MG63 (cell line): ENCODE measurements at regions not wholly inside any gene's neighbourhood (a gene's known extent, or its start where the extent isn't known, plus 50 kb on each side); places are given as distances from the start of the nearest gene placed in this dataset.
"Not testable (repeated sequence)": the region's sequence is repeated elsewhere in the genome, so short reads cannot be mapped to it uniquely, and the experiment has no call there.

ENCODE experiments used
- DNase-seq: peaks from one replicate; pipeline ENCODE4 v3.0.0-alpha.2; 2020
- H3K27me3 ChIP-seq: fragments of 250-450 bp; sonication (Bioruptor Pico); 2 replicates; pipeline ENCODE4 v1.5.1; 2020; ENCODE audit warnings: mild to moderate bottlenecking, moderate library complexity
- H3K36me3 ChIP-seq: fragments of 250-450 bp; sonication (Bioruptor Pico); 2 replicates; pipeline ENCODE4 v1.5.1; 2020; ENCODE audit warnings: mild to moderate bottlenecking, moderate library complexity
- H3K4me3 ChIP-seq: fragments of 250-450 bp; sonication (Bioruptor Pico); 2 replicates; pipeline ENCODE4 v1.5.1; 2020; ENCODE audit warnings: mild to moderate bottlenecking, moderate library complexity
- H3K9me3 ChIP-seq: fragments of 250-450 bp; sonication (Bioruptor Pico); 2 replicates; pipeline ENCODE4 v1.5.1; 2020; ENCODE audit warnings: mild to moderate bottlenecking, moderate library complexity

DNA sequence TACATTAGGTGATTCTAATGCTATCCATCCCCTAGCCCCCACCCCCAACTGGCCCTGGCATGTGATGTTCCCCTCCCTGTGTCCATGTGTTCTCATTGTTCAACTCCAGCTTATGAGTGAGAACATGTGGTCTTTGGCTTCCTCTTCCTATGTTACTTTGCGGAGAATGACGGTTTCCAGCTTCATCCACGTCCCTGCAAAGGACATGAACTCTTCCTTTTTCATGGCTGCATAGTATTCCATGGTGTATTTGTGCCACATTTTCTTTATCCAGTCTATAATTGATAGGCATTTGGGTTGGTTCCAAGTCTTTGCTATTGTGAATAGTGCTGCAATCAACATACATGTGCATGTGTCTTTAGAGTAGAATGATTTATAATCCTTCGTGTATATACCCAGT is 200.7 kb downstream of the NAF1 start:
- not testable (repeated sequence) for H3K36me3 ChIP-seq, H3K4me3 ChIP-seq, DNase-seq, H3K9me3 ChIP-seq, H3K27me3 ChIP-seq

DNA sequence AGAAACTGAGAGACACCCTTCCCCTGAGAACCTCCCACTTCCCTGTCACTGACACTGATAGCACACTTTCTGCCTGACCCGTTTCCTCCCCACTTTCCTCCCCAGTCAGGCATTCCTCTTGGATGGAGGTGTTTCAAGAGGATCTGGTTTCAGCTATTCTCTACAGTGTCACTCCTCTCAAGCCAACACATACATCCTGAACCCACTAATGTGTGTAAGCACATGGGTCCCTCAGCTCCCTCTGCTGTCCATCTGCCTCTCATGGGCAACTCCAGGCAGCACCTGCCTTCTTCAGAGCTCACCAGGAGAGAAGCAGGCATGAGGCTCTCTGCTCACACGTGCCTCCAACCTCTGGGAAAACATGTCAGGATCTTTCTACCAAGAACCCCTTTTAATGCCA is 207.6 kb downstream of the NAF1 start:
- H3K27me3 ChIP-seq: no peaks in the 10 kb centered on the region
- peak; percentile 52 for DNase-seq
- H3K9me3 ChIP-seq: no peaks in the 10 kb centered on the region
- no peaks in the 10 kb centered on the region for H3K36me3 ChIP-seq
- H3K4me3 ChIP-seq: no peak overlapping the region

- H3K4me3 ChIP-seq: no peak overlapping the region
- no peaks in the 10 kb centered on the region for H3K9me3 ChIP-seq
- DNase-seq: no peak
- H3K27me3 ChIP-seq: no peaks in the 10 kb centered on the region
- H3K36me3 ChIP-seq: no peaks in the 10 kb centered on the region
Measured at GRCh38 chr4:162957521-162958143, 209.1 kb downstream of the NAF1 start.

- no peaks in the 10 kb centered on the region for H3K27me3 ChIP-seq
- H3K4me3 ChIP-seq: no peak overlapping the region
- no peaks in the 10 kb centered on the region for H3K9me3 ChIP-seq
- DNase-seq: no peak
- H3K36me3 ChIP-seq: no peaks in the 10 kb centered on the region
Measured at GRCh38 chr4:162954976-162955375, 211.7 kb downstream of the NAF1 start.

- H3K9me3 ChIP-seq: no peaks in the 10 kb centered on the region
- H3K4me3 ChIP-seq: no peak overlapping the region
- no peaks in the 10 kb centered on the region for H3K36me3 ChIP-seq
- DNase-seq: peak; percentile 72
- H3K27me3 ChIP-seq: no peaks in the 10 kb centered on the region
Measured at GRCh38 chr4:162952232-162952631, 214.5 kb downstream of the NAF1 start.

DNA sequence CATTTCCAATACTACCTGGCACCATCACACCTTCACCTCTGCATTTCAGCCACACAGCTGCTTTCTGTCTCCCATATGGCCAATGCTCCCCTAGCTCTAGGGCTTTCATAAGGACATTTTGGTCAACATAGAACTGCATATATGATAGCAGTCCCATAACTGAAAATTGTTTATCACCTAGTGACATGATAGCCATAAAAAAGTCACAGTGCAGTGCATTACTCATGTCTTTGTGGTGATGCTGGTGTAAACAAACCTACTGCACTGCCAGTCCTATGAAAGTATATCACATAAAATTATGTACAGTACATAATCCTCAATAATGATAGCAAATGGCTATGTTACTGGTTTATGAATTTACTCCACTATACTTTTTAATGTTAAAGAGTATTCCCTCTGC is 221.0 kb downstream of the NAF1 start:
- DNase-seq: no peak
- H3K9me3 ChIP-seq: no peaks in the 10 kb centered on the region
- no peak overlapping the region for H3K4me3 ChIP-seq
- no peaks in the 10 kb centered on the region for H3K27me3 ChIP-seq
- H3K36me3 ChIP-seq: no peaks in the 10 kb centered on the region

DNA sequence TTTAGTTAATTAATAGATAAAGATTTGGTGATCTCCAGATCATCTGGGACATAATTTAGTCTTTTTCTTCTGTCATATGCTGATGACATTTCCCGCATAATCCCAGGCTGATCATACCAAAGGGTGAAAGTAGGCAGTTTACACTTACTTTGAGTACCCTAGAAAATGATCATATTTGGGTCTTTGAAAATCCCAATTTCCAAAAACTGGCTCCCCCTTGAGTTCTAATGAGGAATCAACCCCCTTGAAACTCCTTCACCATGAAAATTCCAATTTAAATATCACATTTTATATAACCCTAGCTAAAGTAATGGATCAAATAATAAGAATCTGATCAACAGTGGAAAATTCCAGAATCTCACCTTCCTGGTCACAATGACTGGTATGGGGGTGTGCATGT is 223.4 kb downstream of the NAF1 start:
- H3K36me3 ChIP-seq: no peaks in the 10 kb centered on the region
- H3K9me3 ChIP-seq: no peaks in the 10 kb centered on the region
- DNase-seq: no peak
- H3K4me3 ChIP-seq: no peak overlapping the region
- no peaks in the 10 kb centered on the region for H3K27me3 ChIP-seq

DNA sequence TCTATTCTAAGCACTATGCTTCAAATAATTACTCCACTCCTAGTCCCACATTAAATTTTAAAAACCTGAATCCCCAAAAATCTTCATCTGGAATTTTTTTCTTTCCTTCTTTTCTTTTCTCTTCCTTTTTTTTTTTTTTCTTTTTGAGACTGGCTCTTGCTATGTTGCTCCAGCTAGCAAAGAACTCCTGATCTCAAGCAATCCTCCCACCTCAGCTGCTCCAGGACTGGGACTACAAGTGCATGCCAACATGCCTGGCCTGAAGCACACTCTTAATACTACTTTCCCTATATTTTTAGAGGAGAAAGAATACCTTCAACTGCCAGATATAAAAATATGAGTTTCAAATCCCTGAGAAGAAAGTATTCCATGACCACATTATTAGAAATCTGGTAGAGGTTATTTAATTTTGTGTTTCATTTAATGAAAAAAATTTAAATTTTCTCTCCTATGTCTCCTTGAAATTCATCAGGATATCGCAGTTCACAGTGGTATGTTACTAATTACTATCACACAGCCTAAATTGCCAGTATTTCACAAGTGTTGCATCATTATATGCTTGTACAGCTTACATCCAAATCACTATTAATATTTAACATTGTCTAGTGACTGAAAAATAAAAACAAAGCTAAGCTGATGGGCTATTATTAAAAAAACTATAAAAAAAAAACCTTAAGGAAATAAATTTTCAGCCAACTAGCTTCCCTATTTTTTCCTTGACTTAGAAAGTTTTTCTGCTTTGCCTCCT is 227.8 kb downstream of the NAF1 start:
- H3K9me3 ChIP-seq: no peaks in the 10 kb centered on the region
- no peaks in the 10 kb centered on the region for H3K36me3 ChIP-seq
- H3K4me3 ChIP-seq: no peak overlapping the region
- no peaks in the 10 kb centered on the region for H3K27me3 ChIP-seq
- DNase-seq: no peak

DNA sequence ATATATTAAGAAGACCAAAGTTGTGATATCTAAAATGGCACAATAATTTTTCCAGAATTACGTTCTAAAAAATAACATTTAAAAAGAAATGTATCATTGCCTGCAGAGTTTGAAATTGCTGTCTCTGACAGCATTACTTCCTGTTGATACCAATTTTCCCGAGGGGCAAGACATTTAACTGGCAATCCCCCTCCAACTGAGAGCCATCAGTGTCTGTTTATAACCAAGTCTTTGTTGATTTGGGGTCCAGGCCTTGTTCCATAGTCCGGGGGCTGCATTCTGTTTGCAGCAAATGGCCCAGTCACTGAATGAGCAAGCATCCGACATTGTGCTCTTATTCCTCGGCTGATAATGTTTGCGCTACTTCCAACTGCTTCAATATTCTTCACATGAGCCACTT is 231.5 kb downstream of the NAF1 start:
- Histone ChIP-seq H3K27me3 (no peaks in the 10 kb centered on the region; the same call in 1 of the 2 replicates), H3K36me3 (no peaks in the 10 kb centered on the region)
- DNase-seq: no peak

DNA sequence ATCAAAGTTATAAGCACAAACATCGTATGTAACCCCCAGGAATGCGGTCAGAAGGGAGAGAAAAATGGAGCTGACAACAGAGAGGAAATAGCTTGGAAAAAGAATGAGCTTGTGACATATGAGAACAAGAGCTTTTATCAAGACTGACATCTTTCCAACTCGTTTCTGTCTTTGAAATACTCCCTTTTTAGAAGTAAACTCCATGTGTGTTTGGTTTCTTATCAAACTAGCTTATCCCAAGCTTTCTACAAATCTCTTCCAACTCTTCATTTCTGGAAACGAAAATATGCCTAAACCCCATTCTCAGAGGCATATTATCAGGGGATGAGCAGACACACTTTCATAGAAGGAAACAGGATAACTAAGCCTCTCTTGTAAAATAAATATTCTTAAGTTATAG is 235.4 kb downstream of the NAF1 start:
- no peaks in the 10 kb centered on the region for H3K9me3 ChIP-seq
- no peaks in the 10 kb centered on the region; the same call in 1 of the 2 replicates for H3K27me3 ChIP-seq
- no peak overlapping the region for H3K4me3 ChIP-seq
- no peaks in the 10 kb centered on the region for H3K36me3 ChIP-seq
- DNase-seq: no peak

More for the DNA sequence above, 231.5 kb downstream of the NAF1 start:
- H3K9me3 ChIP-seq: no peaks in the 10 kb centered on the region
- no peak overlapping the region for H3K4me3 ChIP-seq

DNA sequence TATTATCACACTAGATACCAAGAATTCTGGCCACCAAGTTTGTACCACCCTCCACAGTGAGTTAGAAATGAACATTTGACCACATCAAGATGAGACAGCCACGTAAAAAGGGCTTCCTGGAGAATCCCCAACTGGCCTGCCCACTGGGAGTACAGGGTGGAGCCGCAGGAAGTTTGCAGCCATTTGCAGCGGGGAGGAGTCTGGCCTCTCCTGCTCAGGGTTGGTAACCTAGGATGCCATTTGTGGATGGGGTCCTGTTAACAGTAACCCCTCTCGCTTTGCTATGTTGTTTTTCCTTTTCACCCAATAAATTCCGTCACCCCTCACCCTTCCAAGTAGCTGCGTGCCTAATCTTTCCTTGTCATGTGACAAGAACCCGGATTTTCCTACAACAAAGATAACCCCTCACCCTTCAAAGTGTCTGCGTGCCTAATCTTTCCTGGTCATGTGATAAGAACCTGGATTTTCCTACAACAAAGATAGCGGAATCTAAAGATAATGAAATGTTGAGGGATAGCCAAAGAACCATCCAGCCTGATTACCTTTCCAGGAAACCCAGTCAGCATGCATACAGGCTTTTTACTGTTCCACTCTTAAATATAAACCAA is 245.4 kb downstream of the NAF1 start:
- Histone ChIP-seq H3K27me3 (no peaks in the 10 kb centered on the region), H3K4me3 (no peak overlapping the region), H3K36me3 (no peaks in the 10 kb centered on the region), H3K9me3 (peaks cover 4% of the 10 kb centered on the region)
- no peak for DNase-seq

DNA sequence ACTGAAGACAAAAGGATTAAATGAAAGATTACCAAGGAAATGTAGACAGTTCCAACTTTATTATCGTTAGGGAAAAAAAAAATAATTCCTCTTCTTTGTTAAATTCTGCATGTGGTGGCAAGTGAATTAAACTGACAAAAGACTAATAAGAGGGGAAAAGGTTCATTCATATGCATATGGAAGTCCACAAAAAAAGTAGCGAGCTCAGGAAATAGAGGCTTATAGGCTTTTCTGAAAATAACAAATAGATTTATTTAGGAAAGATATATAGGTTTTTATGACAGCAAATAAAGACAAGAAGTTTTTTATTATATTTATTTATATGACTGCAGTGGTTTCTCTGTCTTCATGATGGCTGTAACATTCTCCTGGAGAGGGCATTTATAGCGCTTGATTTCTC is 246.0 kb downstream of the NAF1 start:
- no peak overlapping the region for H3K4me3 ChIP-seq
- no peak for DNase-seq
- peaks cover 9% of the 10 kb centered on the region for H3K9me3 ChIP-seq
- H3K36me3 ChIP-seq: no peaks in the 10 kb centered on the region
- H3K27me3 ChIP-seq: no peaks in the 10 kb centered on the region

GRCh38 chr4:162912482-162912881 is 254.2 kb downstream of the NAF1 start:
- Histone ChIP-seq H3K9me3 (peaks cover 9% of the 10 kb centered on the region), H3K27me3 (no peaks in the 10 kb centered on the region), H3K36me3 (no peaks in the 10 kb centered on the region), H3K4me3 (no peak overlapping the region)
- DNase-seq: no peak

DNA sequence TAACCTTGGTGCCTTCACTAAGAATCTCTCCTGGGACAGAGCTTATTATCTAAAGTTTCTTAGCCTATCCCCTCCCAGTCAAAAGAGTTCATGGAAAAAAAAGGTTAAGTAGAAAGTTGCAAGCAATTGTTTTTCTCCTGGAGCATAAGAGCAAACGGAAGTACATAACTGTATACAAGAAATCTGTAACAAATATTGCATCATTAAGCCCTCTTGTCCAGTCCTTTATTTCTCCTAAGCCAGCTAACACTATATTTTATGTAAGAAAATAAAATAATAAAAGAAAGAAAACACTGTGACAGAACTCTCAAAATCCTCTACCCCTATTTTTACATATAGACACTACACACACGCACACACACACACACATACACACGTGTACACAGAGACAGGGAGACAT is 255.3 kb downstream of the NAF1 start:
- H3K27me3 ChIP-seq: no peaks in the 10 kb centered on the region
- H3K9me3 ChIP-seq: peaks cover 5% of the 10 kb centered on the region
- no peak for DNase-seq
- H3K4me3 ChIP-seq: no peak overlapping the region
- no peaks in the 10 kb centered on the region for H3K36me3 ChIP-seq

GRCh38 chr4:162909952-162910351 is 256.7 kb downstream of the NAF1 start:
- no peak overlapping the region for H3K4me3 ChIP-seq
- no peaks in the 10 kb centered on the region for H3K36me3 ChIP-seq
- H3K27me3 ChIP-seq: no peaks in the 10 kb centered on the region
- no peaks in the 10 kb centered on the region for H3K9me3 ChIP-seq
- no peak for DNase-seq

DNA sequence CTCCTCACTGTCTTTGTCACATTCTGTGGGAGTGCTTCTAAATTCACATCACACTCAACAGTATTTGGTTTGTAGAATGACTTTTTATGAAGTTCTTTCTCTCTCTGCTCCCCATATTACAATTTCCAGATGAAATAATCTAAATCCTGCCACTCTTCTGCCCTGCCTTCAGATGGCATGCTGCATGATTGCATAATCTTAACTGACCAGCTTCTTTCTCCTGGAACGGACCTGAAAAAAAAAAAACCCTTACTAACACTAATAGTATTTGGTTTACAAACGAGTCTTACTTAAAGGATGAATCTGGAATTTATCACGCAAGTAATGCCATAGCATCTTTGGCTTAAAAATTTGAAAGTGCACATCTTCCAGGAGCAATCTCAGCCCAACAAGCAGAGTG is 272.3 kb downstream of the NAF1 start:
- H3K9me3 ChIP-seq: no peaks in the 10 kb centered on the region
- no peak overlapping the region for H3K4me3 ChIP-seq
- DNase-seq: no peak
- no peaks in the 10 kb centered on the region for H3K36me3 ChIP-seq
- H3K27me3 ChIP-seq: no peaks in the 10 kb centered on the region

DNA sequence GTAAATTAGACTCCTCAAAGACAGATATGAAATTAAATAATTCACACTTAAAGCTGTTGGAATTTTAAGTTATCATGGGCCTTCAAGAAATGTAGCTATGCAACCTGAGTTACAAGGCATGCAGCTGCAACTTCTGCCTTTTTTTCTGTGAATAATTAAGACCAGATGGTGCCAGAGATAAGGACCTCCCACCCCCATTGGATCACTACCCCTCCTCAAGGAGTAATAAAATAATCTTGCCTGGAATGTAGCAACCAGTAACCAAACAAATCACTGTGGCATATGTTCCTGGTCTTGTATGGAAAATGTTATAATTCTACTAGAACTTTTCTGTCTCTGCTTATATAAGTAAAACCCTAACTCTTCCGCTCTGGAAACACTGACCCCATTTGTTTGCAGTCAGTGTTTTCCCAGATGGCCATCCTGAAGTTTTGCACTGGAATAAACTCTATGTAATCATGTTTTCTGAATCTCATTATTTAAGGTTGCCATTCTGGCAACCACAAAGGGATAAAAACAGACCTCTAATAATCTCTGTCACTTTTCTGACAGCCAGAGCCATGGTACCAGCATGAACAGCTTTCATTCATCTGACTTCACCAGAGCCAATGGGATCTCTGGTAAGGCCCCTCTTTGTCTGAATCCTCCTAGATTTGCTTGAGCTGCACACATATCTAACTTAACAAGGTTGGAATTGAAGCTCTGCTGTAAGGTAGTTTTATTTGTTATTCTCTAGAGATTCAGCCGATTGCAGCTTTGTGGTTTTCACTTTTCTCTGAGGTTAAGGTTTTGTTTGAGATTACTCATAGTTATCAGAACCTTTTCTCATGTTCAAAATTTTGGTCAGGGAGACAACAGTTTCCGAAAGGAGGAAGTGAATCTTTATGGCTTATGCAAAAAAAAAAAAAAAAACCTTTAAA is 274.6 kb downstream of the NAF1 start:
- no peaks in the 10 kb centered on the region for H3K27me3 ChIP-seq
- no peak overlapping the region for H3K4me3 ChIP-seq
- DNase-seq: no peak
- no peaks in the 10 kb centered on the region for H3K9me3 ChIP-seq
- no peaks in the 10 kb centered on the region for H3K36me3 ChIP-seq
